Activated B cell treated with CpG ODN at 0.5 μM for 24 hours (primary cell): ENCODE measurements at regions not wholly inside any gene's neighbourhood (a gene's known extent, or its start where the extent isn't known, plus 50 kb on each side); places are given as distances from the start of the nearest gene placed in this dataset.

Source experiments
- ATAC-seq: fragments of 200-7000 bp; cut with Tn5 transposase; one replicate; pipeline ENCODE4 v1.10.0; 2021; ENCODE audit warnings: low read depth, mild to moderate bottlenecking, moderate library complexity
- CTCF ChIA-PET: fragments of 350-600 bp; sonication (Branson Sonifier 250); formaldehyde crosslinking; loops from one replicate; lab custom pipeline; 2021; ENCODE audit warnings: antibody characterized with exemption; lab: Charles Lee
- POLR2A ChIA-PET: fragments of 350-600 bp; sonication (Branson Sonifier 250); formaldehyde crosslinking; loops from one replicate; lab custom pipeline; 2021; ENCODE audit warnings: antibody characterized with exemption; lab: Charles Lee
- DNase-seq: peaks from one replicate; pipeline ENCODE4 v3.0.0; 2022
- H3K27ac Mint-ChIP-seq: one replicate; pipeline ENCODE4 v1.8.0; 2020; ENCODE audit warnings: mixed read lengths
- H3K27me3 Mint-ChIP-seq: one replicate; pipeline ENCODE4 v1.8.0; 2021; ENCODE audit warnings: mixed read lengths
- H3K36me3 Mint-ChIP-seq: one replicate; pipeline ENCODE4 v1.8.0; 2021; ENCODE audit warnings: low read depth, mixed read lengths
- H3K4me1 Mint-ChIP-seq: one replicate; pipeline ENCODE4 v1.8.0; 2021; ENCODE audit warnings: mixed read lengths
- H3K4me3 Mint-ChIP-seq: one replicate; pipeline ENCODE4 v1.8.0; 2020; ENCODE audit warnings: mild to moderate bottlenecking, mixed read lengths
- H3K9me3 Mint-ChIP-seq: one replicate; pipeline ENCODE4 v1.8.0; 2020; ENCODE audit warnings: mixed read lengths
- intact Hi-C: fragments of 100-400 bp; cut with micrococcal nuclease; formaldehyde crosslinking; loops from one replicate; pipeline ENCODE4 v1.15.1; 2024
- TF ChIP-seq, protein P1 (sequence below): fragments of 200-600 bp; IDR thresholded peaks from one replicate; pipeline ENCODE4 v1.8.0; 2022; ENCODE audit warnings: antibody characterized with exemption, mild to moderate bottlenecking

GRCh38 chr1:18540136-18540765, 59.5 kb downstream of the KLHDC7A start:
- Mint-ChIP-seq H3K9me3 (peaks cover 6% of the 10 kb centered on the region), H3K27ac (no peak overlapping the region), H3K36me3 (no peaks in the 10 kb centered on the region), H3K4me1 (no peaks in the 10 kb centered on the region), H3K4me3 (no peak overlapping the region), H3K27me3 (peaks cover 41% of the 10 kb centered on the region)
- POLR2A ChIA-PET = no interaction called here
- intact Hi-C loops = no loop called here
- DNase-seq = no peak
- TF ChIP-seq, protein P1, sequence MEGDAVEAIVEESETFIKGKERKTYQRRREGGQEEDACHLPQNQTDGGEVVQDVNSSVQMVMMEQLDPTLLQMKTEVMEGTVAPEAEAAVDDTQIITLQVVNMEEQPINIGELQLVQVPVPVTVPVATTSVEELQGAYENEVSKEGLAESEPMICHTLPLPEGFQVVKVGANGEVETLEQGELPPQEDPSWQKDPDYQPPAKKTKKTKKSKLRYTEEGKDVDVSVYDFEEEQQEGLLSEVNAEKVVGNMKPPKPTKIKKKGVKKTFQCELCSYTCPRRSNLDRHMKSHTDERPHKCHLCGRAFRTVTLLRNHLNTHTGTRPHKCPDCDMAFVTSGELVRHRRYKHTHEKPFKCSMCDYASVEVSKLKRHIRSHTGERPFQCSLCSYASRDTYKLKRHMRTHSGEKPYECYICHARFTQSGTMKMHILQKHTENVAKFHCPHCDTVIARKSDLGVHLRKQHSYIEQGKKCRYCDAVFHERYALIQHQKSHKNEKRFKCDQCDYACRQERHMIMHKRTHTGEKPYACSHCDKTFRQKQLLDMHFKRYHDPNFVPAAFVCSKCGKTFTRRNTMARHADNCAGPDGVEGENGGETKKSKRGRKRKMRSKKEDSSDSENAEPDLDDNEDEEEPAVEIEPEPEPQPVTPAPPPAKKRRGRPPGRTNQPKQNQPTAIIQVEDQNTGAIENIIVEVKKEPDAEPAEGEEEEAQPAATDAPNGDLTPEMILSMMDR = no peak
- no peak for ATAC-seq
- CTCF ChIA-PET = no interaction called here

GRCh38 chr1:18541046-18541795, 60.5 kb downstream of the KLHDC7A start:
- DNase-seq (no peak), ATAC-seq (no peak)
- ChIA-PET POLR2A (no interaction called here), CTCF (no interaction called here)
- H3K27me3 Mint-ChIP-seq = peaks cover 49% of the 10 kb centered on the region
- no peaks in the 10 kb centered on the region for H3K4me1 Mint-ChIP-seq
- H3K36me3 Mint-ChIP-seq = no peaks in the 10 kb centered on the region
- H3K4me3 Mint-ChIP-seq = no peak overlapping the region
- TF ChIP-seq, protein P1 = no peak
- peaks cover 6% of the 10 kb centered on the region for H3K9me3 Mint-ChIP-seq
- intact Hi-C loops = no loop called here
- H3K27ac Mint-ChIP-seq = no peak overlapping the region

DNA sequence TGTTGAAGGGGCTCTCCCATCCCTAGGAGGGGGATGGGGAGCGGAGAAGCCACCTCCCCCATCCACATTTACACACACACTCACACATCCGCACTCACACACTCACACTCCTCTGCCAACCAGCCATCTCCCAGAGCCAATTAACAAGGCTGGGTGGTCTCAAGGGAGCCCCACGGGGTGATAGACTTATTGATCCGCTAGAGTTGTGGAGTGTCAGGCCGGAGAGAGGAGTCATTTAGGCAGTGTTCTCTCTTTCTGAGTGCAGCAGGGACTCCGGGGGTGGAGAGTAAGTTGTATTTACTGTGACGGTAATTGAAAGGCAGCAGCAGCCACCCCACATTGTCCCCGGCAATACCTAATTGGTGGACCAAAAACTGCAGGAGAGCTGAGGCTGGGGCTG, 61.6 kb downstream of the KLHDC7A start:
- no peak for DNase-seq
- no peak overlapping the region for H3K4me3 Mint-ChIP-seq

DNA sequence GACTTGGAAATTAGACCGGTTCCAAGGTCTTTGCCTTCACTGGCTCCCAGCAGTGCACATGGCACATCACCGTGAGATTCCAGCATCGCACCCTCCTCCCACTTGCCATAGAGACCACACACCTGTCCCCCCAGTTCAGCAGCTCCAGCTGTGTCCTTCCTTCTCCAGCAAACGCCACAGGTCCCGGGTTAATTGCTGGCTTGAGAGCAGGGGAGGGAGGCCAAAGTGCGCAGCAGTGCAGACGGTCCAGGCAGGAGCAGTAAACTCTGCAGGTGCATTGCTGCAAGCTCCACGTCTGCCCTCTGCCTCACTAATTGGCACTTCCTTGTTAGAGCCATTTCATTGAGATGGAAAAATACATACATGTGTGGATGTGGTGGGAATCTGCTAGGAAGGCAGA, 65.3 kb downstream of the KLHDC7A start:
- peaks cover 44% of the 10 kb centered on the region for H3K27me3 Mint-ChIP-seq
- no peak for ATAC-seq

More for the DNA sequence above, 61.6 kb downstream of the KLHDC7A start:
- Mint-ChIP-seq H3K9me3 (peaks cover 6% of the 10 kb centered on the region), H3K36me3 (no peaks in the 10 kb centered on the region), H3K27ac (no peak overlapping the region), H3K4me1 (no peaks in the 10 kb centered on the region), H3K27me3 (peaks cover 44% of the 10 kb centered on the region)
- ATAC-seq = no peak
- TF ChIP-seq, protein P1 = no peak
- intact Hi-C loops = no loop called here
- CTCF ChIA-PET = no interaction called here
- POLR2A ChIA-PET = no interaction called here

DNA sequence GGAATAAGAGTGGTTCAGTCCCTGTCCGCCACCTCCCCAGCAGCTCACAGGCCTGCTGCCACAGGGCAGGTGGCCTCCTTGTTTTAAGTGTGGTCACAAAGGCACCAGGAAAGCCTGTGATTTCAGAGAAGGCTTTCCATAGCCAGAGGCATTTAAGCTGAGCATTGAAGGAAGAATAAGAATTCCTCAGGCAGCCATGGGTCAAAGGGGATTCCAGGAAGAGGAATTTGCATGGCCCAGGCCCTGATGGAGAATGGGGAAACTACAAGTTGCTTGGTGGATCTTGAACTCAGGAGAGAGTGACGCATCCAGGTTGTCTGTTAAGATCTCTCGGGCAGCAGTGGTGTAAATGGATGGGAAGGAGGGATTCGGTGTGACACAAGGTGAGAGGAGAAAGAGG, 66.7 kb downstream of the KLHDC7A start:
- ChIA-PET CTCF (no interaction called here), POLR2A (no interaction called here)
- Mint-ChIP-seq H3K36me3 (no peaks in the 10 kb centered on the region), H3K4me3 (no peak overlapping the region), H3K4me1 (no peaks in the 10 kb centered on the region), H3K27ac (no peak overlapping the region), H3K9me3 (peaks cover 6% of the 10 kb centered on the region), H3K27me3 (peaks cover 32% of the 10 kb centered on the region)
- ATAC-seq (no peak), DNase-seq (no peak)
- intact Hi-C loops = no loop called here
- TF ChIP-seq, protein P1 = no peak

More for the DNA sequence above, 65.3 kb downstream of the KLHDC7A start:
- TF ChIP-seq, protein P1 = no peak
- Mint-ChIP-seq H3K27ac (no peak overlapping the region), H3K4me1 (no peaks in the 10 kb centered on the region), H3K4me3 (no peak overlapping the region), H3K36me3 (no peaks in the 10 kb centered on the region), H3K9me3 (peaks cover 6% of the 10 kb centered on the region)
- ChIA-PET POLR2A (no interaction called here), CTCF (no interaction called here)
- DNase-seq = no peak
- intact Hi-C loops = no loop called here
